Endothelial cell of umbilical vein (primary cell): ENCODE measurements at regions not wholly inside any gene's neighbourhood (a gene's known extent, or its start where the extent isn't known, plus 50 kb on each side); places are given as distances from the start of the nearest gene placed in this dataset.

Source experiments
- BruUV-seq: library from RNA; stranded (reverse); fragments of 400-500 nt; replicated peaks from 2 replicates; lab custom pipeline; 2021; lab: Mats Ljungman, UMichigan
- CTCF ChIA-PET: fragments of 300-600, 350-600 bp; sonication (Branson Sonifier 250); formaldehyde crosslinking; loops from one replicate; lab custom pipeline; 2021; ENCODE audit warnings: antibody characterized with exemption, inconsistent platforms; lab: Charles Lee
- POLR2A ChIA-PET: fragments of 300-600, 350-600 bp; sonication (Branson Sonifier 250); formaldehyde crosslinking; loops from one replicate; lab custom pipeline; 2021; ENCODE audit warnings: antibody characterized with exemption, inconsistent platforms; lab: Charles Lee
- DNase-seq: peaks from one replicate; pipeline ENCODE4 v3.0.0-alpha.2; 2011; ENCODE audit warnings: low read depth, low spot score
- FAIRE-seq: peaks from 2 replicates; lab custom pipeline; 2011; peaks lifted over from hg19 to GRCh38; lab: Jason Lieb, UNC
- H2AFZ ChIP-seq: 2 replicates; pipeline ENCODE4 v1.6.0; 2012; ENCODE audit warnings: low read depth, low read length, control low read depth, inconsistent platforms
- H3K27ac ChIP-seq: 2 replicates; pipeline ENCODE4 v1.5.1; 2011; ENCODE audit warnings: low read depth, mild to moderate bottlenecking, control low read depth, low read length, moderate library complexity; ENCODE audit not compliant: insufficient read depth
- H3K27me3 ChIP-seq, 2 experiments: 2 replicates each; pipeline versions ENCODE4 v1.6.0 to v1.6.1; 2011; ENCODE audit warnings: low read length in 2 of 2, mixed read lengths in 1 of 2; ENCODE audit not compliant: control insufficient read depth in 2 of 2, insufficient read depth in 2 of 2
- H3K36me3 ChIP-seq, 2 experiments: 2 replicates in 1 of 2; 3 replicates in 1 of 2; pipeline ENCODE4 v1.5.1; 2011; ENCODE audit warnings: low read length in 2 of 2, mild to moderate bottlenecking in 1 of 2, moderate library complexity in 1 of 2; ENCODE audit not compliant: control insufficient read depth in 2 of 2, insufficient read depth in 2 of 2; ENCODE audit errors: extremely low read depth in 1 of 2
- H3K4me1 ChIP-seq: 3 replicates; pipeline ENCODE4 v1.5.1; 2011; ENCODE audit warnings: mild to moderate bottlenecking, low read length; ENCODE audit not compliant: control insufficient read depth, insufficient read depth; ENCODE audit errors: extremely low read depth
- H3K4me2 ChIP-seq: 2 replicates; pipeline ENCODE4 v1.6.1; 2011; ENCODE audit warnings: low read length, control low read depth, mixed read lengths; ENCODE audit not compliant: insufficient read depth
- H3K4me3 ChIP-seq, 3 experiments: fragments of 200-600 bp in 1 of 3; sonication (generic), shearing (Covaris generic) in 1 of 3; replicated peaks in 1 of 3; 2 replicates each; pipeline ENCODE4 v1.5.1; 2011 to 2016; ENCODE audit warnings: control low read depth in 3 of 3, low read length in 3 of 3, mild to moderate bottlenecking in 2 of 3, inconsistent platforms in 1 of 3, low read depth in 1 of 3, moderate library complexity in 1 of 3; ENCODE audit not compliant: insufficient read depth in 1 of 3
- H3K79me2 ChIP-seq: 2 replicates; pipeline ENCODE4 v1.6.0; 2012; ENCODE audit warnings: low read length, inconsistent platforms; ENCODE audit not compliant: control insufficient read depth, insufficient read depth
- H3K9ac ChIP-seq: replicated peaks from 2 replicates; pipeline ENCODE3; 2011; ENCODE audit warnings: low read length, control low read depth; ENCODE audit not compliant: insufficient read depth; ENCODE audit errors: extremely low read depth
- H3K9me1 ChIP-seq: replicated peaks from 3 replicates; pipeline ENCODE4 v1.6.0; 2011; ENCODE audit warnings: mild to moderate bottlenecking, low read length; ENCODE audit not compliant: control insufficient read depth, insufficient read depth; ENCODE audit errors: extremely low read depth
- H3K9me3 ChIP-seq: replicated peaks from 2 replicates; pipeline ENCODE4 v1.5.1; 2012; ENCODE audit warnings: low read length, inconsistent platforms; ENCODE audit not compliant: control insufficient read depth, insufficient read depth
- H4K20me1 ChIP-seq: replicated peaks from 2 replicates; pipeline ENCODE3; 2011; ENCODE audit warnings: mild to moderate bottlenecking, low read length; ENCODE audit not compliant: control insufficient read depth, insufficient read depth; ENCODE audit errors: extremely low read depth
- CTCF ChIP-seq, 2 donors: IDR thresholded peaks; 1 replicate in 1 of 2; 2 replicates in 1 of 2; pipeline ENCODE4 v1.5.1; 2011; ENCODE audit warnings: low read length in 2 of 2, mild to moderate bottlenecking in 2 of 2, moderate library complexity in 2 of 2, control low read depth in 1 of 2, inconsistent platforms in 1 of 2, low read depth in 1 of 2; ENCODE audit not compliant: insufficient read depth in 1 of 2; ENCODE audit errors: extremely low read depth in 1 of 2
- EZH2 ChIP-seq: IDR thresholded peaks from 2 replicates; pipeline ENCODE4 v1.6.1; 2012; ENCODE audit warnings: borderline replicate concordance, low read depth, mild to moderate bottlenecking, moderate library complexity, low read length, inconsistent platforms; ENCODE audit not compliant: severe bottlenecking
- FOS ChIP-seq: IDR thresholded peaks from 2 replicates; pipeline ENCODE4 v1.6.1; 2011; ENCODE audit warnings: mild to moderate bottlenecking, low read length, moderate library complexity, borderline replicate concordance; ENCODE audit not compliant: insufficient read depth
- GATA2 ChIP-seq: IDR thresholded peaks from 2 replicates; pipeline ENCODE4 v1.7.0; 2011; ENCODE audit warnings: low read depth, mild to moderate bottlenecking, moderate library complexity, mixed read lengths, low read length; ENCODE audit not compliant: insufficient read length, insufficient read depth
- JUN ChIP-seq: IDR thresholded peaks from 2 replicates; pipeline ENCODE4 v1.6.1; 2011; ENCODE audit warnings: borderline replicate concordance, low read depth; ENCODE audit not compliant: insufficient read length, insufficient read depth
- MAX ChIP-seq: IDR thresholded peaks from 2 replicates; pipeline ENCODE4 v1.6.1; 2011; ENCODE audit not compliant: insufficient read depth, insufficient read length
- MYC ChIP-seq: IDR thresholded peaks from one replicate; pipeline ENCODE4 v1.6.1; 2011; ENCODE audit warnings: mild to moderate bottlenecking, low read depth, low read length
- POLR2A ChIP-seq: IDR thresholded peaks from 2 replicates; pipeline ENCODE4 v1.6.1; 2012; ENCODE audit warnings: low read depth, mild to moderate bottlenecking, control low read depth, low read length
- POLR2AphosphoS5 ChIP-seq: IDR thresholded peaks from 2 replicates; pipeline ENCODE4 v1.6.1; 2012; ENCODE audit warnings: low read depth, mild to moderate bottlenecking, control low read depth, low read length, moderate library complexity; ENCODE audit not compliant: insufficient read depth
- dilution Hi-C: fragments of 300-500 bp; cut with MboI; formaldehyde crosslinking; loops from one replicate; pipeline ENCODE4 v1.15.0; 2019; ENCODE audit warnings: low sequenced_read_pairs; ENCODE audit not compliant: extremely low pct_ligation_motif_present
- intact Hi-C: fragments of 100-400 bp; cut with micrococcal nuclease; formaldehyde crosslinking; loops from one replicate; pipeline ENCODE4 v1.10.0; 2022

GRCh38 chrX:88244066-88244465 is 503.0 kb upstream of the CPXCR1 start:
- no peak overlapping the region for H3K9ac ChIP-seq
- intact Hi-C loops: no loop called here
- POLR2A ChIA-PET: no interaction called here
- H4K20me1 ChIP-seq: no peaks in the 10 kb centered on the region
- H3K4me2 ChIP-seq: no peak overlapping the region
- H3K9me1 ChIP-seq: no peaks in the 10 kb centered on the region
- H3K27me3 ChIP-seq: no peaks in the 10 kb centered on the region
- CTCF ChIA-PET: no interaction called here
- H3K9me3 ChIP-seq: no peaks in the 10 kb centered on the region
- DNase-seq (no peak), FAIRE-seq (no peak)
- dilution Hi-C loops: no loop called here
- H3K36me3 ChIP-seq: no peaks in the 10 kb centered on the region
- H2AFZ ChIP-seq: no peak overlapping the region
- no peaks in the 10 kb centered on the region for H3K79me2 ChIP-seq
- BruUV-seq: no TSS peak
- H3K4me3 ChIP-seq: no peak overlapping the region
- H3K27ac ChIP-seq: no peak overlapping the region
- H3K4me1 ChIP-seq: no peaks in the 10 kb centered on the region
- TF ChIP-seq POLR2A: no peak
- TF ChIP-seq CTCF (IDR thresholded peaks at IDR 0.05; ENCODE audit: extremely low read depth in 1 of 2, insufficient read depth in 1 of 2, low read depth in 1 of 2, low read length in 2 of 2): no peak
- no peak for TF ChIP-seq GATA2
- TF ChIP-seq EZH2: no peak
- no peak for TF ChIP-seq FOS
- TF ChIP-seq MYC: no peak
- TF ChIP-seq JUN: no peak
- no peak for TF ChIP-seq POLR2AphosphoS5
- TF ChIP-seq MAX: no peak
